Panc1 (cell line): ENCODE measurements at regions not wholly inside any gene's neighbourhood (a gene's known extent, or its start where the extent isn't known, plus 50 kb on each side); places are given as distances from the start of the nearest gene placed in this dataset.

Source experiments
- ATAC-seq: fragments of 200-7000 bp; cut with Tn5 transposase; 2 replicates; pipeline ENCODE4 v1.9.1; 2020; ENCODE audit warnings: mild to moderate bottlenecking, moderate library complexity
- BruUV-seq: library from RNA; stranded (reverse); fragments of 400-500 nt; replicated peaks from 2 replicates; lab custom pipeline; 2021; lab: Mats Ljungman, UMichigan
- CTCF ChIA-PET: fragments of 300-600 bp; sonication (Branson Sonifier 250); formaldehyde crosslinking; loops from one replicate; lab custom pipeline; 2022; ENCODE audit warnings: antibody characterized with exemption; lab: Charles Lee
- POLR2A ChIA-PET: fragments of 300-600 bp; sonication (Branson Sonifier 250); formaldehyde crosslinking; loops from one replicate; lab custom pipeline; 2022; ENCODE audit warnings: antibody characterized with exemption; lab: Charles Lee
- DNase-seq: peaks from one replicate; pipeline ENCODE4 v3.0.0-alpha.2; 2010; ENCODE audit warnings: low read depth, low spot score
- H3K27ac ChIP-seq: 2 replicates; pipeline ENCODE4 v1.5.1; 2011; ENCODE audit warnings: mild to moderate bottlenecking, low read length, inconsistent platforms
- H3K27me3 ChIP-seq: fragments of 200-500 bp; sonication (Bioruptor generic); 2 replicates; pipeline ENCODE4 v1.6.0; 2014; ENCODE audit warnings: low read length, inconsistent platforms; ENCODE audit not compliant: control insufficient read depth, insufficient read depth
- H3K36me3 ChIP-seq: fragments of 200-500 bp; sonication (Bioruptor generic); 2 replicates; pipeline ENCODE4 v1.5.1; 2014; ENCODE audit warnings: inconsistent platforms, mild to moderate bottlenecking, low read length, moderate library complexity; ENCODE audit not compliant: control insufficient read depth, insufficient read depth
- H3K4me1 ChIP-seq: 2 replicates; pipeline ENCODE4 v1.5.1; 2011; ENCODE audit warnings: inconsistent platforms, mild to moderate bottlenecking, low read length, moderate library complexity; ENCODE audit not compliant: control insufficient read depth, insufficient read depth
- H3K4me3 ChIP-seq, 2 experiments: 2 replicates each; pipeline ENCODE4 v1.5.1; 2011 to 2012; ENCODE audit warnings: low read depth in 2 of 2, low read length in 2 of 2, mild to moderate bottlenecking in 2 of 2, inconsistent platforms in 1 of 2, moderate library complexity in 1 of 2
- H3K9me3 ChIP-seq: fragments of 200-500 bp; sonication (Bioruptor generic); 2 replicates; pipeline ENCODE4 v1.5.1; 2014; ENCODE audit warnings: low read depth, mild to moderate bottlenecking, inconsistent platforms, low read length, moderate library complexity; ENCODE audit not compliant: control insufficient read depth, insufficient read depth
- POLR2AphosphoS5 ChIP-seq: IDR thresholded peaks from 2 replicates; pipeline ENCODE4 v1.6.1; 2012; ENCODE audit warnings: mild to moderate bottlenecking, low read depth, low read length, moderate library complexity
- REST ChIP-seq, 2 experiments: IDR thresholded peaks; 2 replicates each; pipeline ENCODE4 v1.6.1; 2011 to 2012; ENCODE audit warnings: low read depth in 2 of 2, control low read depth in 1 of 2, low read length in 1 of 2, mild to moderate bottlenecking in 1 of 2, moderate library complexity in 1 of 2; ENCODE audit not compliant: insufficient read depth in 1 of 2
- SIN3A ChIP-seq: IDR thresholded peaks from 2 replicates; pipeline ENCODE4 v1.6.1; 2012; ENCODE audit warnings: low read depth, mild to moderate bottlenecking, low read length, moderate library complexity, borderline replicate concordance; ENCODE audit not compliant: insufficient read depth
- TCF7L2 ChIP-seq: IDR thresholded peaks from 2 replicates; pipeline ENCODE4 v1.6.1; 2011; ENCODE audit warnings: mild to moderate bottlenecking, low read depth, low read length, inconsistent platforms
- in situ Hi-C: cut with HindIII; loops from 2 replicates; pipeline ENCODE4 v1.10.0; 2016; ENCODE audit warnings: low sequenced_read_pairs, low pct_unique_long_range_greater_than_20kb
- intact Hi-C: fragments of 100-400 bp; cut with micrococcal nuclease; formaldehyde crosslinking; loops from one replicate; pipeline ENCODE4 v1.10.0; 2022; ENCODE audit not compliant: unreplicated experiment
- TF ChIP-seq, protein P1 (sequence below): fragments of 450-650 bp; IDR thresholded peaks from 2 replicates; pipeline ENCODE4 v1.5.1; 2017; ENCODE audit warnings: mild to moderate bottlenecking

- Histone ChIP-seq H3K27ac (no peak overlapping the region), H3K9me3 (no peaks in the 10 kb centered on the region), H3K27me3 (no peaks in the 10 kb centered on the region), H3K36me3 (no peaks in the 10 kb centered on the region), H3K4me1 (no peaks in the 10 kb centered on the region), H3K4me3 (no peak overlapping the region)
- no peak for TF ChIP-seq TCF7L2
- TF ChIP-seq REST (IDR thresholded peaks at IDR 0.05; ENCODE audit: insufficient read depth in 1 of 2, low read depth in 2 of 2, low read length in 1 of 2): no peak
- TF ChIP-seq SIN3A: no peak
- DNase-seq (no peak), ATAC-seq (no peak)
- ChIA-PET POLR2A (interaction anchor here (0.6 kb wide), 1 partner anchor 40 kb away, joined by 3 read pairs; no protein-coding TSS in a partner anchor), CTCF (no interaction called here)
- intact Hi-C loops (no loop called here), in situ Hi-C loops (no loop called here)
- no TSS peak for BruUV-seq
Observed at GRCh38 chr1:42043182-42043581, 110.0 kb upstream of the GUCA2B start.

GRCh38 chr1:42041031-42041430 is 112.2 kb upstream of the GUCA2B start:
- ChIA-PET CTCF (no interaction called here), POLR2A (no interaction called here)
- no TSS peak for BruUV-seq
- no peak for TF ChIP-seq REST (IDR thresholded peaks at IDR 0.05; ENCODE audit: insufficient read depth in 1 of 2, low read depth in 2 of 2, low read length in 1 of 2)
- TF ChIP-seq SIN3A: no peak
- TF ChIP-seq, protein P1, sequence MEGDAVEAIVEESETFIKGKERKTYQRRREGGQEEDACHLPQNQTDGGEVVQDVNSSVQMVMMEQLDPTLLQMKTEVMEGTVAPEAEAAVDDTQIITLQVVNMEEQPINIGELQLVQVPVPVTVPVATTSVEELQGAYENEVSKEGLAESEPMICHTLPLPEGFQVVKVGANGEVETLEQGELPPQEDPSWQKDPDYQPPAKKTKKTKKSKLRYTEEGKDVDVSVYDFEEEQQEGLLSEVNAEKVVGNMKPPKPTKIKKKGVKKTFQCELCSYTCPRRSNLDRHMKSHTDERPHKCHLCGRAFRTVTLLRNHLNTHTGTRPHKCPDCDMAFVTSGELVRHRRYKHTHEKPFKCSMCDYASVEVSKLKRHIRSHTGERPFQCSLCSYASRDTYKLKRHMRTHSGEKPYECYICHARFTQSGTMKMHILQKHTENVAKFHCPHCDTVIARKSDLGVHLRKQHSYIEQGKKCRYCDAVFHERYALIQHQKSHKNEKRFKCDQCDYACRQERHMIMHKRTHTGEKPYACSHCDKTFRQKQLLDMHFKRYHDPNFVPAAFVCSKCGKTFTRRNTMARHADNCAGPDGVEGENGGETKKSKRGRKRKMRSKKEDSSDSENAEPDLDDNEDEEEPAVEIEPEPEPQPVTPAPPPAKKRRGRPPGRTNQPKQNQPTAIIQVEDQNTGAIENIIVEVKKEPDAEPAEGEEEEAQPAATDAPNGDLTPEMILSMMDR: no peak
- TF ChIP-seq TCF7L2: no peak
- no peak for TF ChIP-seq POLR2AphosphoS5
- intact Hi-C loops: no loop called here
- no peak for DNase-seq
- ATAC-seq: no peak
- in situ Hi-C loops: no loop called here
- Histone ChIP-seq H3K4me1 (no peaks in the 10 kb centered on the region), H3K27ac (no peak overlapping the region), H3K4me3 (no peak overlapping the region), H3K36me3 (no peaks in the 10 kb centered on the region), H3K9me3 (no peaks in the 10 kb centered on the region), H3K27me3 (no peaks in the 10 kb centered on the region)
